ENCODE measurements at regions not wholly inside any gene's neighbourhood (a gene's known extent, or its start where the extent isn't known, plus 50 kb on each side); places are given as distances from the start of the nearest gene placed in this dataset.

- DNase-seq (ENCODE audit: low read depth), result no peak
- no peak for TF ChIP-seq CTCF (conservative IDR thresholded peaks at IDR 0.05; ENCODE audit: control insufficient read depth, insufficient read depth, low read depth, low read length)
- H3K4me3 ChIP-seq (ENCODE audit: control insufficient read depth, low read depth, low read length), result no peak overlapping the region
These were observed 208.4 kb upstream of the PCDH7 start for GRCh38 chr4:30511751-30512150.

GRCh38 chr4:30518211-30518610 lies 202.0 kb upstream of the PCDH7 start:
- H3K4me3 ChIP-seq (ENCODE audit: control insufficient read depth, low read depth, low read length), result no peak overlapping the region
- TF ChIP-seq CTCF (conservative IDR thresholded peaks at IDR 0.05; ENCODE audit: control insufficient read depth, insufficient read depth, low read depth, low read length), result no peak
- DNase-seq (ENCODE audit: low read depth), result no peak

- DNase-seq (ENCODE audit: low read depth), result no peak
- no peak for TF ChIP-seq CTCF (conservative IDR thresholded peaks at IDR 0.05; ENCODE audit: control insufficient read depth, insufficient read depth, low read depth, low read length)
- H3K4me3 ChIP-seq (ENCODE audit: control insufficient read depth, low read depth, low read length), result no peak overlapping the region
These were observed 194.4 kb upstream of the PCDH7 start for GRCh38 chr4:30525662-30526315.

GRCh38 chr4:30535255-30535654 lies 184.9 kb upstream of the PCDH7 start:
- no peak overlapping the region for H3K4me3 ChIP-seq (ENCODE audit: control insufficient read depth, low read depth, low read length)
- DNase-seq (ENCODE audit: low read depth), result no peak
- TF ChIP-seq CTCF (conservative IDR thresholded peaks at IDR 0.05; ENCODE audit: control insufficient read depth, insufficient read depth, low read depth, low read length), result no peak

- H3K4me3 ChIP-seq (ENCODE audit: control insufficient read depth, low read depth, low read length), result no peak overlapping the region
- DNase-seq (ENCODE audit: low read depth), result no peak
- no peak for TF ChIP-seq CTCF (conservative IDR thresholded peaks at IDR 0.05; ENCODE audit: control insufficient read depth, insufficient read depth, low read depth, low read length)
These were observed 183.9 kb upstream of the PCDH7 start for GRCh38 chr4:30536231-30536630.

GRCh38 chr4:30537456-30537855 lies 182.7 kb upstream of the PCDH7 start:
- peak; percentile 75 for DNase-seq (ENCODE audit: low read depth)
- TF ChIP-seq CTCF (conservative IDR thresholded peaks at IDR 0.05; ENCODE audit: control insufficient read depth, insufficient read depth, low read depth, low read length), result no peak
- no peak overlapping the region for H3K4me3 ChIP-seq (ENCODE audit: control insufficient read depth, low read depth, low read length)

GRCh38 chr4:30538794-30539193 lies 181.4 kb upstream of the PCDH7 start:
- TF ChIP-seq CTCF (conservative IDR thresholded peaks at IDR 0.05; ENCODE audit: control insufficient read depth, insufficient read depth, low read depth, low read length), result no peak
- no peak overlapping the region for H3K4me3 ChIP-seq (ENCODE audit: control insufficient read depth, low read depth, low read length)
- DNase-seq (ENCODE audit: low read depth), result no peak
